GM18858 (cell line): ENCODE measurements at regions not wholly inside any gene's neighbourhood (a gene's known extent, or its start where the extent isn't known, plus 50 kb on each side); places are given as distances from the start of the nearest gene placed in this dataset.
A peak's percentile ranks its signal among the peaks of the same experiment; 100 is the strongest.

Experiments used
- ATAC-seq: cut with Tn5 transposase; IDR thresholded peaks from one replicate; pipeline ENCODE4 v1.9.1; 2021; ENCODE audit not compliant: unreplicated experiment

- no peak for ATAC-seq
Measured at GRCh38 chr12:69123919-69124638, 115.3 kb upstream of the CPSF6 start.

- no peak for ATAC-seq
Measured at GRCh38 chr12:69129017-69129416, 110.4 kb upstream of the CPSF6 start.

- ATAC-seq: no peak
Measured at GRCh38 chr12:69129564-69129963, 109.8 kb upstream of the CPSF6 start.

- no peak for ATAC-seq
Measured at GRCh38 chr12:69130064-69130463, 109.3 kb upstream of the CPSF6 start.

GRCh38 chr12:69131077-69131476 lies 108.3 kb upstream of the CPSF6 start:
- no peak for ATAC-seq

GRCh38 chr12:69136931-69137613 lies 102.3 kb upstream of the CPSF6 start:
- ATAC-seq: no peak

- no peak for ATAC-seq
Measured at GRCh38 chr12:69141074-69141473, 98.3 kb upstream of the CPSF6 start.

- ATAC-seq: no peak
Measured at GRCh38 chr12:69149270-69149669, 90.1 kb upstream of the CPSF6 start.

- no peak for ATAC-seq
Measured at GRCh38 chr12:69150083-69150795, 89.1 kb upstream of the CPSF6 start.

GRCh38 chr12:69150796-69151127 lies 88.6 kb upstream of the CPSF6 start:
- ATAC-seq: no peak

- no peak for ATAC-seq
Measured at GRCh38 chr12:69151254-69151764, 88.1 kb upstream of the CPSF6 start.

- peak; percentile 43 for ATAC-seq
Measured at GRCh38 chr12:69154585-69155363, 84.6 kb upstream of the CPSF6 start.

- peak; percentile 90 for ATAC-seq
Measured at GRCh38 chr12:69157023-69157655, 82.2 kb upstream of the CPSF6 start.

- ATAC-seq: peak; percentile 78
Measured at GRCh38 chr12:69161829-69162228, 77.5 kb upstream of the CPSF6 start.

- ATAC-seq: no peak
Measured at GRCh38 chr12:69163681-69164362, 75.5 kb upstream of the CPSF6 start.

GRCh38 chr12:69167648-69168165 lies 71.7 kb upstream of the CPSF6 start:
- no peak for ATAC-seq

- ATAC-seq: no peak
Measured at GRCh38 chr12:69168363-69168762, 71.0 kb upstream of the CPSF6 start.

GRCh38 chr12:69168828-69169227 lies 70.5 kb upstream of the CPSF6 start:
- ATAC-seq: no peak

GRCh38 chr12:69170293-69170692 lies 69.1 kb upstream of the CPSF6 start:
- no peak for ATAC-seq

- no peak for ATAC-seq
Measured at GRCh38 chr12:69171881-69172280, 67.5 kb upstream of the CPSF6 start.
